ENCODE measurements at regions not wholly inside any gene's neighbourhood (a gene's known extent, or its start where the extent isn't known, plus 50 kb on each side); places are given as distances from the start of the nearest gene placed in this dataset.
"Not testable (repeated sequence)": the region's sequence is repeated elsewhere in the genome, so short reads cannot be mapped to it uniquely, and the experiment has no call there.

DNA sequence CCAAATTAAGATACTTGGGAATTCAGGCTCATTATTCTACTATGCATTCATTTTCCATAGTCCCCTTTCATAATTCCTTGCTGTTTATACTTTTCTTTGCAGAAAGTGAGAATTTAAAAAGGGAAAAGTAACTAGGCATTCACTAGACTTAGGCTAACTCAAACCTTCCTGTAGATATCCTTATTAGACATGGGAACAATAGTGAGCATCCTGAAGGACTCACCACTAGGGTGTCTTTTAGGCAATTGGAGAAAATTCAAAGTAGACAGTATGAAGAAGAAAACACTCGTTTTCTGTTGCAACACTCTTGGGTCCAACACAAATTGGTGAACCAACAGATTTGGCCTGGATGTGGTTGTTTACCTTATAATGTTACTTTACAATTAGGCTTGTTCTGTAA, 213.2 kb upstream of the GRIN3A start:
- no peak for DNase-seq

GRCh38 chr9:101931756-101932155, 193.3 kb upstream of the GRIN3A start:
- no peak for DNase-seq

- DNase-seq = no peak
These were observed 192.3 kb upstream of the GRIN3A start for GRCh38 chr9:101930783-101931182.

DNA sequence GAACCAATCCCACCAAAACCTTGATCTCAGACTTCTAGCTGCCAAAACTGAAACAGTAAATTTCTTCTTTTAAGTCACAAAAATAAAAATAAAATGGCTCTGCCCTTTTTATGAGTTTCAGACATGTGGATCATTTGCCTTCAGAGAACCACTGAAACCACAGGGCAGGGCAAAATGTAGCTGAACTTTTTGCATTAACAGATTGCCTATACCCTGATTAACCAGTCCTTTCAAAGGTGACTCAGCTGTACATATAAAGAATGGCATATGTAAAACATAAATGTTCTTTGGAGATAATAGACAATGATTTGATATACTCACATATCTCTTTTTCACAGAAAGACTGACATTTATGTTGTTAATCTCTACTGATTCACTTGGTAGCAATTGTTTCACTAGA, 187.1 kb upstream of the GRIN3A start:
- DNase-seq = no peak

- DNase-seq = no peak
These were observed 185.0 kb upstream of the GRIN3A start for GRCh38 chr9:101923451-101923850.

DNA sequence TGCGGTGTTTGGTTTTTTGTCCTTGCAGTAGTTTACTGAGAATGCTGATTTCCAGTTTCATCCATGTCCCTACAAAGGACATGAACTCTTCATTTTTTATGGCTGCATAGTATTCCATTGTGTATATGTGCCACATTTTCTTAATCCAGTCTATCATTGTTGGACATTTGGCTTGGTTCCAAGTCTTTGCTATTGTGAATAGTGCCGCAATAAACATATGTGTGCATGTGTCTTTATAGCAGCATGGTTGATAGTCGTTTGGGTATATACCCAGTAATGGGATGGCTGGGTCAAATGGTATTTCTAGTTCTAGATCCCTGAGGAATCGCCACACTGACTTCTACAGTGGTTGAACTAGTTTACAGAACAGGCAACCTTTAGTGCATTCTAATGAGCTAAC, 178.5 kb upstream of the GRIN3A start:
- DNase-seq = not testable (repeated sequence)

DNA sequence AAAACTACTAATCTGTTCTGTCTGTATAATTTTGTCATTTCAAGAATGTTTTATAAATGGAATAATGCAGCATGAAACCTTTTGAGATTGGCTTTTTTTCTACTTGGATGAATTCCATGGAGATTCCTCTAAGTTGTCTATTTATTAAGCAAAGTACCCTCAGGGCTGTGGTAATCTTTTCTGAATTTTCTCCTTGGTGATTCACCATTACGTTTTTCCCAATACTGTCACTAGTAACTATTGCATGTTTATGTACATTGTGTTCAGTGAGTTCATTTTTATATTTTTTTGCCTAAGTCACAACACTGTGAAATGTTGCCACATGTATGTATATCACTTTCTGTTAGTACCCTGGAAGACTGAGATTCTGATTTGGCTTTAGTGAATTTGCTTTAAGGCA, 177.0 kb upstream of the GRIN3A start:
- no peak for DNase-seq

DNA sequence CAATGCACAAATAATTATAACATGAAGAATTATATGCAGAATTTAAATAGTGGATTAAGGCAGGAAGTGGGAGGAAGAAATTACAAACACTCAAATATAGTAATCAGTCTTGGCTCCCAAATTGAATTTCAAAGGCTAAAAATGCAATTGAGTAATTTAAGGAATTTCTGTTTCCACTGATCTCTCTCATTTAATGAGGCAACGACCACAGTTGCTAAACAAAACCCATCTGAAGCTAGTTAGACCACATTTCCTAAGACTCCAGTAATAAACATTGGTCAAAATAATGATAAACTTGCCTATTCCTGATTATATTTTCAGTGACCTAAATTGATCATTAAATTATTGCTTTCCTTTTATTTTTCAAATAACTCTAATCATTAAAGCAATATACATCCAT, 174.3 kb upstream of the GRIN3A start:
- no peak for DNase-seq

DNA sequence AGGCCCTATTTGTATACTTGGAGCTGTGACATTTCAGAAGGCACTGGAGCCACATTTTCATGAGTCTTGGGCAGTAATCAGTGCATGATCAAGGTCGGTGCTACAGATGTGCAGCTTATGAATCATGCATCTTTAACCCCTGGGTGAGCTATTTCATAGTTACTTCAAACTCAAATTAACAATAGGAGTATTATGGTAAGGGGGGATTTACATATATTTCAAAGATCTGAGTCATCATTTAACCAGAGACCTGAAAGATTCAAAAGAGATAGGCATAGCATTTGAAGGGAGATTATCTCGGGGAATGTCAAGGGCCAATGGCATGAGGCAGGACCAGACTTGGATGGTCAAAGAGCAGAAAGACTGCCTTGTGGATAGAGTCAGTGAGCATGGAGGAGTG, 169.0 kb upstream of the GRIN3A start:
- no peak for DNase-seq

DNA sequence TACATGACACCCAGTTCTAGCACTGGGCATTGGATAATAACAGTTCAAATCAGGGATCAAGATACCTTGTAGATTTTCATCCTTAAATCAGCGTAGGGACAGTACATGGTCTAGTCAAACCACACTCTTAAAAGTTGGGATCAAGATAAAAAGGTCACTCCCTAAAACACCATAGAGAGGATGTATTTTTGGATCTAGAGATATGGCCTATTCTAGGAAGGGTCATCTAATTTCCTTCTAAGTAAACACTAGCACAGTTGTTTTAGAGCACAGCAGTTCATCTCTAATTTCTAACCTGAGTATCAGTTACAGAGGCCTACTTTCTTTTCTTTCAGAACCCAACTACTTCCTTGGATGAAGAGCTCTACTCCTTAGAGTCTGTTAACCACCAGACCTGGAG, 166.4 kb upstream of the GRIN3A start:
- no peak for DNase-seq

DNA sequence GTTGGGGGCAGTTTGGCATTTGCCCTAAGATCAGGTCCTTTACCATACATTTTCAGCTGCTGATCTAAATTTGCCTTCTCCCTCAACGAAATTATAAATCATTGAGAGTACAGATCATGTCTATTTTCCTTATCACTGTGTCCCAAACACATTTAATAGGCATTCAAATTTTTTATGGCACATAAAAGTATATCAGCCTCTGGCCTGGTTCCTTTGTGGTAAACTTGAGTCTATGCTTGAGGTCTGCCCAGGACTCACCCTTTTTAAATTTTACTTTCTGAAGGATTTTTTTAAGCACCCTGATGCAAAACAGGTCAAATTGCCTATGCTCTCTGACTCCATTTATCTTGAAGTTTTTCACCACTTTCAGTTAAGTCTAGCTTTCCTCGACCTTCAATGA, 163.6 kb upstream of the GRIN3A start:
- no peak for DNase-seq

- no peak for DNase-seq
These were observed 158.7 kb upstream of the GRIN3A start for GRCh38 chr9:101897196-101897595.

- no peak for DNase-seq
These were observed 155.5 kb upstream of the GRIN3A start for GRCh38 chr9:101893661-101894646.

DNA sequence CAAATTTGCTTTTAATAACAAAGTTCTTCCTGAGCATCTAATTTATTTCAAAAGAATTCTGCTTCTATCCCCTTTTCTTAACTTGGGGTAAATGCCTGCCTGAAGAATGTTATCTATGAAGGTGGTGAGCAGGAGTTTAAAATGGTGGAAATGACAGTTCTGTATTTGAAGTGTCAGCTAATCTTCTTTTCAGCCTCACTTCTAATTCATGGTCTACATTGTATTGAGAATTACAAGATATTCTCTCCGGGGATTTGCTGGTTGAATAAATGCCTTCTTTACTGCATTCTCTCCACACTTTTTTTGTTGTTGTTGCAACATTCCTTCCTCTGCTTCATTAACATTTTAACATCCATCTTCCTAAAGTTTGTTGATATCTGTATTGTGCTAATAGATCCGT, 143.1 kb upstream of the GRIN3A start:
- no peak for DNase-seq

GRCh38 chr9:101880846-101881245, 142.4 kb upstream of the GRIN3A start:
- DNase-seq = no peak

- DNase-seq = no peak
These were observed 140.3 kb upstream of the GRIN3A start for GRCh38 chr9:101878734-101879133.

GRCh38 chr9:101877439-101877838, 139.0 kb upstream of the GRIN3A start:
- no peak for DNase-seq

- no peak for DNase-seq
These were observed 123.0 kb upstream of the GRIN3A start for GRCh38 chr9:101861472-101861871.

DNA sequence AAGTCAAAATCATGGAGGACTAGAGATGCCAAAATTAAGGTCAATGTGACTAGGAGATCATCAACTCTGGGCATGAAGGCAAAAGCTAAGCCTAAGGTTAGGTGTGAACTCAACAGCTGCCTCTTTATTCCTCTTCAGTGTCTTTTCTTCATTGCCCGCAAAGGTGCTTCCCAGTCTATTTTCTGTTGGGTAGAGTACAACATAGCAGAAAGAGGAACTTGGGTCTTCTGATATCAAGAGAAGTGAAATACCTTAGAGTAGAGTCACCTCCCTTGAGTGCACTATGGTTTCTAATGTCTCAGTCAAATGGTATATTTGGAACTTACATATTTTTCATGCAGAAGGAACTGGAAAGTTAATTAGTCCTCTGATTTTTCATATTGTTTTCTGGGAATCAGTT, 122.5 kb upstream of the GRIN3A start:
- no peak for DNase-seq

GRCh38 chr9:101859620-101860019, 121.2 kb upstream of the GRIN3A start:
- no peak for DNase-seq

DNA sequence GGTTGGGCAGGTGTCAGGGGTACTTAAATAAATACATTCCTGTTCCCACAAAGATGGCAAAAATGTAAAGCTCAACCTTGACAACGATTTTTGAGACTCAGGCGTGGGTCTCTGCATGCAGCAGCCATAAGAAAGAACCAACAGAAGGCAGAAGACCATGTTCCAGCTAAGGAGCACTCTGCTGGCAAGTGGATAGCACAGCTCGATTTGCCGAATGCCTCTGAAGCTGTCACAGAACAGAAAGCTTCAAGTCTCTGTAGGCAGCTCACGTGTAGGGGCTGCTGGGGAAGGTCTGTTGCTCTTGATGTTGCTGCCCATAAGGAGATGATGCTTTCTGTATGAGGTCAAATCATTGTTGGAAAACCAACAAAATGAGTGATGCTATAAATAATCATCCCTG, 119.6 kb upstream of the GRIN3A start:
- no peak for DNase-seq

- DNase-seq = no peak
These were observed 110.8 kb upstream of the GRIN3A start for GRCh38 chr9:101849102-101849707.

DNA sequence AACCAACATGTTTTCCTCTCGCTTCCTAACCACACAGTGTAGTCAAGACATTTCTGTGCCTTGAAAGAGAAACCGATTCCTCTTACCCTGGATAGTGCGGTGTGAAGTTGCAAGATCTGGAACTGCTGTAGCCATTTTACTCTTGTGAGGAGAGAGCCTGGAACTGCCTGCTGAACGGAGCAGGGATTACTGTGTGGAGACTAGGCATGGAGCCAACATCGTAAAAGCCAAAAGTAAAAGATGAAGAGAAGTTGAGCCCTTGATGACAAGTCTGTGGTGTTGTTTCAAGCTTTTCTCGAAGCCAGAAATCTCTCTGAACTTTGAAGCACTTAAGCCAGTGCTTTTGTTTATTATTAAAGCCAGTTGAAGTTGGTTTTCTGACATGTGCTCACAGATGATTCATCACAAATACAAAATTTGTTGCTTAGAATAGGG, 110.1 kb upstream of the GRIN3A start:
- no peak for DNase-seq

DNA sequence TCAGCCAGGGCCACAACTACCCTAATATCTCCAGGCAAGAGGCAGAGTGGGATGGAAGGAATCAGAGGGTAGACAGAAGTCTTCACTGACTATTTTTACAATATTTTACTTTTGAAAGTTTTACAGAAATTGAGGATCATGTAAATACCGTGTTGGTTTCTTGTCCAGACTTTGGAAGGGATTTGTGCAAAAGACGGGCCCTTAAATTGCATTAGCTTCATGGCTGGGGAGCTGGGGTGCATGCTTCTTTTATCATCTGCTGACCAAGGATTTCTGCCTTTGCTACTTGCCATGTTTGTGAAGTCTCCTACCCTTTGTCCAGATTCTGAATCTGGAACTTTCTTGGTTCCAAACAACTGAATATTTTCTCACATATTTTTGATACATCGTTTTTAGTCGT, 107.7 kb upstream of the GRIN3A start:
- no peak for DNase-seq

Measured in HCEC 1CT (cell line).